GM12891 (cell line): ENCODE measurements at regions not wholly inside any gene's neighbourhood (a gene's known extent, or its start where the extent isn't known, plus 50 kb on each side); places are given as distances from the start of the nearest gene placed in this dataset.

Experiments used
- PAX5 ChIP-seq: IDR thresholded peaks from 2 replicates; pipeline ENCODE4 v1.6.1; 2011; ENCODE audit warnings: low read length, moderate library complexity, mild to moderate bottlenecking; ENCODE audit not compliant: insufficient read depth, severe bottlenecking
- POLR2A ChIP-seq: IDR thresholded peaks from 2 replicates; pipeline ENCODE4 v1.6.1; 2011; ENCODE audit warnings: low read depth, low read length, control low read depth
- POLR2AphosphoS5 ChIP-seq: IDR thresholded peaks from 2 replicates; pipeline ENCODE4 v1.6.1; 2011; ENCODE audit warnings: low read depth, low read length, control low read depth
- POU2F2 ChIP-seq: IDR thresholded peaks from 2 replicates; pipeline ENCODE4 v1.6.1; 2011; ENCODE audit warnings: low read depth, mild to moderate bottlenecking, control low read depth, low read length, moderate library complexity
- SPI1 ChIP-seq: IDR thresholded peaks from 2 replicates; pipeline ENCODE4 v1.6.1; 2011; ENCODE audit warnings: low read depth, low read length, control low read depth
- TAF1 ChIP-seq: IDR thresholded peaks from 2 replicates; pipeline ENCODE4 v1.6.1; 2011; ENCODE audit warnings: low read depth, low read length, control low read depth

DNA sequence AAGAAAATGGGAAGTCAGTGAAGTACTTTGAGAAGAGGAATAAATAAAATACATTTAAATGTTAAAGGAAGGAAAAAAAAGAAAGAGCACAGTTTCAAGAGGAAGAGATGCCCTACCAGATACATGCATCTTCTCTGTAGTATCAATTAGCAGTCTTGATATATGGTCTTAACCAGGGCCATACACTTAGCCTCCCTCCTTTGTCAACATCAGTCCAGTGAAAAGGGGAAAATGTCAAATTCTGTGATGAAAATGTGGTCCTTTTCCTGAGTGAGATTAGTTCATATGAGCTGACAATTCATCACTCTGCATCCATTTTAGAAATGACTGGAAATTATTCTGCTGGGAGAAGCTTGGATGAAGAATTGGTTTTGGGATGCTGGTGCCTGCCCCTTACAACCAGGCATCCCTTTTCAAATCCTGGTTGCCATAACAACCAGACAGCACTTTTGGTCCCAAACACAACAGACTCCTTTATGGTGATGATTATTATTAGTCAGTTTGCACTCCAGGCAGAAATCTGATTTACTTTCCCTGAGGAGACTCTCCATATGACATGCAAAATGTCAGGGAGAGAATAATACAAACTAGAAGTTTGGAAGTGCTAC, 933.6 kb upstream of the CDH8 start:
- TF ChIP-seq SPI1 (no peak), POLR2AphosphoS5 (no peak), POLR2A (no peak), TAF1 (no peak), PAX5 (no peak), POU2F2 (no peak)
